MM.1S (cell line): ENCODE measurements at regions not wholly inside any gene's neighbourhood (a gene's known extent, or its start where the extent isn't known, plus 50 kb on each side); places are given as distances from the start of the nearest gene placed in this dataset.

Experiments used
- CTCF ChIP-seq: fragments of 300-600 bp; sonication (generic); IDR thresholded peaks from 2 replicates; pipeline ENCODE4 v1.5.1; 2016; ENCODE audit warnings: antibody characterized with exemption, low read length, mixed read lengths
- EZH2 ChIP-seq: fragments of 300-600 bp; sonication (generic); optimal IDR thresholded peaks from 2 replicates; pipeline ENCODE3; 2017; ENCODE audit warnings: low read depth, mild to moderate bottlenecking, antibody characterized with exemption, low read length, mixed read lengths

GRCh38 chr5:146940295-146940694 lies 61.7 kb upstream of the PPP2R2B start:
- TF ChIP-seq EZH2 (no peak), CTCF (no peak)
